SK-N-SH (cell line): ENCODE measurements at regions not wholly inside any gene's neighbourhood (a gene's known extent, or its start where the extent isn't known, plus 50 kb on each side); places are given as distances from the start of the nearest gene placed in this dataset.

Source experiments
- CTCF ChIA-PET: fragments of 300-600, 350-600 bp; formaldehyde crosslinking; extraction: SDS; loops from one replicate; lab custom pipeline; 2021; lab: Yijun Ruan, JAX
- POLR2A ChIA-PET: fragments of 350-600 bp; sonication (Branson Sonifier 250); formaldehyde crosslinking; extraction: SDS; loops from one replicate; lab custom pipeline; 2020; ENCODE audit warnings: antibody characterized with exemption, inconsistent platforms; lab: Yijun Ruan, JAX
- DNase-seq: peaks from one replicate; pipeline ENCODE4 v3.0.0; 2012
- H2AFZ ChIP-seq: fragments of 200-600 bp; sonication (generic); 2 replicates; pipeline ENCODE4 v1.8.1; 2016; ENCODE audit warnings: antibody characterized with exemption, mild to moderate bottlenecking, low read depth
- H3F3A ChIP-seq: fragments of 200-600 bp; sonication (generic); replicated peaks from 2 replicates; pipeline ENCODE3; 2016; ENCODE audit warnings: antibody characterized with exemption, mild to moderate bottlenecking; ENCODE audit not compliant: insufficient read depth
- H3K27ac ChIP-seq, 2 experiments: fragments of 200-500 bp in 1 of 2; fragments of 200-600 bp in 1 of 2; sonication (Bioruptor generic) in 1 of 2; sonication (generic), shearing (Covaris generic) in 1 of 2; 2 replicates each; pipeline versions ENCODE4 v1.5.1 to v1.6.1; 2014 to 2016; ENCODE audit warnings: low read depth in 2 of 2, inconsistent platforms in 1 of 2, low read length in 1 of 2, mild to moderate bottlenecking in 1 of 2, mixed read lengths in 1 of 2
- H3K27me3 ChIP-seq: fragments of 200-600 bp; sonication (generic), shearing (Covaris generic); 2 replicates; pipeline ENCODE4 v1.6.1; 2016; ENCODE audit warnings: mixed run types; ENCODE audit not compliant: insufficient read depth
- H3K36me3 ChIP-seq, 2 experiments: fragments of 200-500 bp in 1 of 2; fragments of 200-600 bp in 1 of 2; sonication (Bioruptor generic) in 1 of 2; sonication (generic) in 1 of 2; replicated peaks in 1 of 2; 2 replicates each; pipeline versions ENCODE3 to v1.5.1; 2014 to 2016; ENCODE audit warnings: low read length in 1 of 2, mild to moderate bottlenecking in 1 of 2; ENCODE audit not compliant: insufficient read depth in 2 of 2, control insufficient read depth in 1 of 2
- H3K4me1 ChIP-seq, 2 experiments: fragments of 200-500 bp in 1 of 2; fragments of 200-600 bp in 1 of 2; sonication (Bioruptor generic) in 1 of 2; sonication (generic), shearing (Covaris generic) in 1 of 2; 2 replicates each; pipeline versions ENCODE4 v1.5.1 to v1.6.1; 2014 to 2016; ENCODE audit warnings: low read depth in 1 of 2, low read length in 1 of 2, mixed run types in 1 of 2; ENCODE audit not compliant: insufficient read depth in 2 of 2, control insufficient read depth in 1 of 2
- H3K4me2 ChIP-seq: fragments of 200-600 bp; sonication (generic), shearing (Covaris generic); 2 replicates; pipeline ENCODE4 v1.6.1; 2017; ENCODE audit warnings: mixed run types
- H3K4me3 ChIP-seq, 2 experiments: fragments of 200-500 bp in 1 of 2; fragments of 200-600 bp in 1 of 2; sonication (Bioruptor generic) in 1 of 2; sonication (generic), shearing (Covaris generic) in 1 of 2; 2 replicates each; pipeline versions ENCODE4 v1.5.1 to v1.8.1; 2014 to 2016; ENCODE audit warnings: low read depth in 2 of 2, inconsistent platforms in 1 of 2, low read length in 1 of 2, mild to moderate bottlenecking in 1 of 2, mixed read lengths in 1 of 2, moderate library complexity in 1 of 2
- H3K79me2 ChIP-seq: fragments of 200-600 bp; sonication (generic); 2 replicates; pipeline ENCODE4 v1.8.1; 2017; ENCODE audit warnings: mild to moderate bottlenecking; ENCODE audit not compliant: insufficient read depth
- H3K9ac ChIP-seq: fragments of 200-600 bp; sonication (generic); 2 replicates; pipeline ENCODE4 v1.6.1; 2017; ENCODE audit warnings: mixed run types
- H3K9me2 ChIP-seq: fragments of 200-600 bp; sonication (generic); 2 replicates; pipeline ENCODE4 v1.6.1; 2017; ENCODE audit warnings: mixed run types
- H3K9me3 ChIP-seq: fragments of 200-600 bp; sonication (generic); 2 replicates; pipeline ENCODE4 v1.6.1; 2017; ENCODE audit warnings: mixed run types, mild to moderate bottlenecking, moderate library complexity
- H4K20me1 ChIP-seq: fragments of 200-600 bp; sonication (generic); 2 replicates; pipeline ENCODE4 v1.6.1; 2017; ENCODE audit warnings: mild to moderate bottlenecking, mixed run types; ENCODE audit not compliant: insufficient read depth
- CTCF ChIP-seq: fragments of 200-600 bp; sonication (generic); IDR thresholded peaks from 2 replicates; pipeline ENCODE4 v1.6.1; 2017; ENCODE audit warnings: antibody characterized with exemption, mild to moderate bottlenecking, moderate library complexity
- ELF1 ChIP-seq: IDR thresholded peaks from 2 replicates; pipeline ENCODE4 v1.4.0; 2012
- FOSL2 ChIP-seq: IDR thresholded peaks from 2 replicates; pipeline ENCODE4 v1.4.0; 2012; ENCODE audit warnings: low read depth, mild to moderate bottlenecking, moderate library complexity, borderline replicate concordance
- FOXJ3 ChIP-seq: sonication (generic); formaldehyde crosslinking; IDR thresholded peaks from 2 replicates; pipeline ENCODE4 v1.5.1; 2020; ENCODE audit warnings: mild to moderate bottlenecking, missing genetic modification reagents
- GATA2 ChIP-seq: sonication (generic); formaldehyde crosslinking; IDR thresholded peaks from 2 replicates; pipeline ENCODE4 v1.5.0; 2020; ENCODE audit warnings: mild to moderate bottlenecking, missing genetic modification reagents
- JUND ChIP-seq: IDR thresholded peaks from 2 replicates; pipeline ENCODE4 v1.4.0; 2012
- MXI1 ChIP-seq: IDR thresholded peaks from 2 replicates; pipeline ENCODE4 v1.6.1; 2012; ENCODE audit warnings: mild to moderate bottlenecking, low read depth, low read length, improper control_type of control experiment
- NRF1 ChIP-seq: IDR thresholded peaks from 2 replicates; pipeline ENCODE4 v1.6.1; 2012; ENCODE audit warnings: low read depth, mild to moderate bottlenecking, low read length
- PBX3 ChIP-seq: IDR thresholded peaks from 2 replicates; pipeline ENCODE4; 2012
- POLR2AphosphoS5 ChIP-seq: IDR thresholded peaks from 2 replicates; pipeline ENCODE4 v1.6.1; 2012; ENCODE audit warnings: low read depth, low read length
- RAD21 ChIP-seq: IDR thresholded peaks from 2 replicates; pipeline ENCODE4 v1.6.1; 2012; ENCODE audit warnings: mild to moderate bottlenecking, low read length
- RCOR1 ChIP-seq: fragments of 150-350 bp; IDR thresholded peaks from 2 replicates; pipeline ENCODE4 v1.6.1; 2017; ENCODE audit warnings: antibody characterized with exemption, low read length
- RFX5 ChIP-seq: IDR thresholded peaks from 2 replicates; pipeline ENCODE4 v1.6.1; 2012; ENCODE audit warnings: mild to moderate bottlenecking, improper control_type of control experiment, low read length
- SIN3A ChIP-seq: IDR thresholded peaks from 2 replicates; pipeline ENCODE4 v1.6.1; 2012; ENCODE audit warnings: low read depth, mild to moderate bottlenecking, low read length, moderate library complexity, borderline replicate concordance
- SMC3 ChIP-seq: IDR thresholded peaks from 2 replicates; pipeline ENCODE4 v1.6.1; 2012; ENCODE audit warnings: low read depth, low read length, improper control_type of control experiment
- TEAD4 ChIP-seq: IDR thresholded peaks from 2 replicates; pipeline ENCODE4 v1.4.0; 2012; ENCODE audit warnings: mild to moderate bottlenecking, borderline replicate concordance; ENCODE audit not compliant: insufficient read depth
- USF1 ChIP-seq: IDR thresholded peaks from 2 replicates; pipeline ENCODE4 v1.4.0; 2012; ENCODE audit warnings: low read depth, borderline replicate concordance
- ZBTB33 ChIP-seq: IDR thresholded peaks from 2 replicates; pipeline ENCODE4 v1.4.0; 2012; ENCODE audit warnings: low read depth, borderline replicate concordance
- WGBS: methylation state at CpG from one replicate; pipeline ENCODE4 v1.1.6; 2017; ENCODE audit warnings: low lambda C conversion rate; 5-methylcytosine and 5-hydroxymethylcytosine counted together
- TF ChIP-seq, protein P1 (sequence below): fragments of 150-350 bp; IDR thresholded peaks from 2 replicates; pipeline ENCODE4 v1.6.1; 2016; ENCODE audit warnings: mild to moderate bottlenecking, low read depth, low read length

DNA sequence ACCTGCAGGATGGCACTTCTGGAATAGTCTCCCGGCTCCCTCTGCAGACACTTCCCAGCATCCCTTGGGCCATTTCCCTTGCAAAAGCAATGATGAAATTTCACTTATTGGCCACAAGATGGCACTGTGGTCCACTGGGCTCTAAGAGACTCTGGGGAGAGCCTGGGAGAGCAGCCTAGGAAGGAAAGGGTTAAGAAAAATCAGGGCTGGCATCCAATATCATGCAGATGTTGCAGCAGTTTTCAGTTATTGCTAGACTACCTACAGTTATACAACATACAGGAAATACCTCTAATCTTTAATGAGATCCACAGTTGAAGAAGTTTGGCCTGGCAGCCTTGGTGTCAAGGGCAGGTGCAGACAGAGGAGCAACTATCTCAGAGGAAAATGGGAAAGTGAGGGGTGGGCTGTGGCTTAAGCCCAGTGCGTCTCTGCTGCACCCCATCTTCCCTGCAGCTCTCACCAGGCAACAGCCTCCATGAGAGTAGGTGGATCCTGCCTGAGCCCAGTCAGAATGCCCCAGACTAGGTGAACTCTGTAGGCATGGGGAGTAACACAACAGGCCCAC is 100.2 kb upstream of the PRSS58 start:
- H3K36me3 ChIP-seq, result no peaks in the 10 kb centered on the region
- H4K20me1 ChIP-seq, result no peaks in the 10 kb centered on the region
- no peaks in the 10 kb centered on the region for H3K9me3 ChIP-seq
- no peaks in the 10 kb centered on the region for H3K9me2 ChIP-seq
- peaks cover 17% of the 10 kb centered on the region; the same call in 1 of the 2 replicates for H3K27me3 ChIP-seq
- peak overlapping the region; percentile 77 for H2AFZ ChIP-seq
- POLR2A ChIA-PET, result no interaction called here
- H3K9ac ChIP-seq, result no peak overlapping the region
- TF ChIP-seq CTCF, result peak; percentile 93
- peak; percentile 40 for TF ChIP-seq SMC3
- no peak for TF ChIP-seq PBX3
- no peak for TF ChIP-seq USF1
- peak; percentile 64 for TF ChIP-seq RAD21
- no peak for TF ChIP-seq ZBTB33
- DNase-seq, result peak; percentile 66
- 5% methylated on average over 2 of the region's 2 CpGs for WGBS
- H3K4me1 ChIP-seq, result no peaks in the 10 kb centered on the region; a peak in 1 of 4 replicates
- H3K27ac ChIP-seq, result no peak overlapping the region
- no peaks in the 10 kb centered on the region for H3K79me2 ChIP-seq
- no peaks in the 10 kb centered on the region for H3F3A ChIP-seq
- peak overlapping the region; percentile 27; the same call in 1 of the 2 replicates for H3K4me2 ChIP-seq
- H3K4me3 ChIP-seq, result no peak overlapping the region
- CTCF ChIA-PET, result interaction anchor here (0.6 to 3.0 kb wide), 28 partner anchors 8 to 456 kb away, joined by 3 to 14 read pairs (median 3); no protein-coding TSS in a partner anchor

DNA sequence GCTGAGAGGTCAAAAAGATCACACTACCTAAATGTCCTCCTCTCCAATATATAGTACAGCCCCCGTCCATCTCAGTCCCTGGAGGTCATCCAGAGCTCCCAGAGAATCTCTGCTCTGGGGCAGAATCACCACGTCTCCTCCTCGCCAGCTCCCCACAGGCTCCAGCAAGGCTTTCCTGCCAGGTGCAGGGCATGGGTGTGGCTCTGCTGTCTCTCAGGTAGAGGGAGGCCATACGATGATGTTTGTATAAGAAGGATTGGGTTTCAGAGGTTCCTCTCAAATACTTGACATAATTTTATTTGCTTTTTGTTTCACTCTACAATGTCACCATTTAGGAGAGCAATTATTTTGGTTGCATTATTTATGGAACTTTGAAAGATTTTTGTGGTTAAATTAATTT is 98.3 kb upstream of the PRSS58 start:
- Histone ChIP-seq H3K9me2 (no peaks in the 10 kb centered on the region), H3K4me1 (no peaks in the 10 kb centered on the region; a peak in 1 of 4 replicates), H3K4me3 (no peak overlapping the region), H2AFZ (no peak overlapping the region), H3F3A (no peaks in the 10 kb centered on the region), H4K20me1 (no peaks in the 10 kb centered on the region), H3K4me2 (no peak overlapping the region), H3K27me3 (peaks cover 31% of the 10 kb centered on the region; the same call in 1 of the 2 replicates), H3K9me3 (no peaks in the 10 kb centered on the region), H3K27ac (no peak overlapping the region), H3K79me2 (no peaks in the 10 kb centered on the region), H3K9ac (no peak overlapping the region), H3K36me3 (no peaks in the 10 kb centered on the region)
- WGBS, result 2% methylated on average over 4 of the region's 4 CpGs
- ChIA-PET CTCF (interaction anchor here (1.0 to 2.1 kb wide), 3 partner anchors 18 to 140 kb away, joined by 3 to 6 read pairs (median 3); no protein-coding TSS in a partner anchor), POLR2A (no interaction called here)
- no peak for DNase-seq
- TF ChIP-seq RCOR1 (no peak), ELF1 (no peak), SIN3A (no peak), JUND (no peak), MXI1 (no peak), TEAD4 (no peak), FOSL2 (no peak), POLR2AphosphoS5 (no peak), RFX5 (no peak), SMC3 (no peak), NRF1 (no peak), FOXJ3 (CRISPR knock-in tag) (no peak), GATA2 (no peak), USF1 (no peak)
- TF ChIP-seq, protein P1, sequence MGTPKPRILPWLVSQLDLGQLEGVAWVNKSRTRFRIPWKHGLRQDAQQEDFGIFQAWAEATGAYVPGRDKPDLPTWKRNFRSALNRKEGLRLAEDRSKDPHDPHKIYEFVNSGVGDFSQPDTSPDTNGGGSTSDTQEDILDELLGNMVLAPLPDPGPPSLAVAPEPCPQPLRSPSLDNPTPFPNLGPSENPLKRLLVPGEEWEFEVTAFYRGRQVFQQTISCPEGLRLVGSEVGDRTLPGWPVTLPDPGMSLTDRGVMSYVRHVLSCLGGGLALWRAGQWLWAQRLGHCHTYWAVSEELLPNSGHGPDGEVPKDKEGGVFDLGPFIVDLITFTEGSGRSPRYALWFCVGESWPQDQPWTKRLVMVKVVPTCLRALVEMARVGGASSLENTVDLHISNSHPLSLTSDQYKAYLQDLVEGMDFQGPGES, result no peak
